CD1c-positive myeloid dendritic cell (primary cell): ENCODE measurements at regions not wholly inside any gene's neighbourhood (a gene's known extent, or its start where the extent isn't known, plus 50 kb on each side); places are given as distances from the start of the nearest gene placed in this dataset.
"Not testable (repeated sequence)": the region's sequence is repeated elsewhere in the genome, so short reads cannot be mapped to it uniquely, and the experiment has no call there.

Source experiments
- DNase-seq: peaks from one replicate; pipeline ENCODE4 v3.0.0-alpha.2; 2016; ENCODE audit errors: extremely low spot score

GRCh38 chr12:14032191-14032590 is 50.8 kb upstream of the GRIN2B start:
- not testable (repeated sequence) for DNase-seq

- DNase-seq: no peak
Measured at GRCh38 chr12:14043776-14044175, 62.4 kb upstream of the GRIN2B start.

GRCh38 chr12:14048941-14049545 is 67.6 kb upstream of the GRIN2B start:
- DNase-seq: no peak

GRCh38 chr12:14057895-14058294 is 76.5 kb upstream of the GRIN2B start:
- no peak for DNase-seq

- no peak for DNase-seq
Measured at GRCh38 chr12:14058717-14059116, 77.3 kb upstream of the GRIN2B start.

GRCh38 chr12:14059548-14059947 is 78.1 kb upstream of the GRIN2B start:
- DNase-seq: no peak

- no peak for DNase-seq
Measured at GRCh38 chr12:14065616-14066015, 84.2 kb upstream of the GRIN2B start.

- no peak for DNase-seq
Measured at GRCh38 chr12:14066021-14066420, 84.6 kb upstream of the GRIN2B start.

GRCh38 chr12:14068961-14069360 is 87.6 kb upstream of the GRIN2B start:
- no peak for DNase-seq

GRCh38 chr12:14071833-14072232 is 90.4 kb upstream of the GRIN2B start:
- no peak for DNase-seq

- DNase-seq: no peak
Measured at GRCh38 chr12:14072987-14073386, 91.6 kb upstream of the GRIN2B start.

GRCh38 chr12:14075797-14076393 is 94.5 kb upstream of the GRIN2B start:
- no peak for DNase-seq

- no peak for DNase-seq
Measured at GRCh38 chr12:14076538-14076937, 95.1 kb upstream of the GRIN2B start.

GRCh38 chr12:14086838-14087237 is 105.4 kb upstream of the GRIN2B start:
- no peak for DNase-seq

- no peak for DNase-seq
Measured at GRCh38 chr12:14099994-14100393, 118.6 kb upstream of the GRIN2B start.

GRCh38 chr12:14101556-14101955 is 120.2 kb upstream of the GRIN2B start:
- DNase-seq: not testable (repeated sequence)

GRCh38 chr12:14111230-14111865 is 129.9 kb upstream of the GRIN2B start:
- no peak for DNase-seq

GRCh38 chr12:14113031-14113430 is 131.6 kb upstream of the GRIN2B start:
- no peak for DNase-seq

- no peak for DNase-seq
Measured at GRCh38 chr12:14126692-14127091, 145.3 kb upstream of the GRIN2B start.

GRCh38 chr12:14129611-14130195 is 148.3 kb upstream of the GRIN2B start:
- no peak for DNase-seq

- no peak for DNase-seq
Measured at GRCh38 chr12:14135996-14136395, 154.6 kb upstream of the GRIN2B start.

- no peak for DNase-seq
Measured at GRCh38 chr12:14138495-14138894, 157.1 kb upstream of the GRIN2B start.
